WTC11 (cell line): ENCODE measurements at regions not wholly inside any gene's neighbourhood (a gene's known extent, or its start where the extent isn't known, plus 50 kb on each side); places are given as distances from the start of the nearest gene placed in this dataset.

Experiments
- CTCF ChIP-seq: fragments of 200-600 bp; IDR thresholded peaks from 2 replicates; pipeline ENCODE4 v1.8.0; 2022; ENCODE audit warnings: antibody characterized with exemption
- ZNF263 ChIP-seq: sonication (generic); formaldehyde crosslinking; IDR thresholded peaks from 2 replicates; pipeline ENCODE4 v1.8.1; 2022; ENCODE audit warnings: low read depth, mild to moderate bottlenecking, moderate library complexity, missing genetic modification reagents

- TF ChIP-seq CTCF (no peak), ZNF263 (no peak)
Observed at GRCh38 chr3:144105542-144105941, 133.9 kb downstream of the DIPK2A start.
